ENCODE measurements at regions not wholly inside any gene's neighbourhood (a gene's known extent, or its start where the extent isn't known, plus 50 kb on each side); places are given as distances from the start of the nearest gene placed in this dataset.
A peak's percentile ranks its signal among the peaks of the same experiment; 100 is the strongest.

- ATAC-seq (no peak), DNase-seq (no peak)
- peaks cover 0 to 20% (median 0%) of the 10 kb centered on the region in 9 donors for H3K27me3 ChIP-seq
- TF ChIP-seq CTCF (IDR thresholded peaks at IDR 0.05) (no peak), POLR2A (IDR thresholded peaks at IDR 0.05) (no peak)
- no peaks in the 10 kb centered on the region for H3K36me3 ChIP-seq
- intact Hi-C loops (cut with DNase I): loop anchor here in 1 of 10 donors (10.0 kb wide), 1 partner anchor 168 kb away; no protein-coding TSS in a partner anchor
- no peaks in the 10 kb centered on the region for H3K9me3 ChIP-seq
- H3K4me1 ChIP-seq: no peaks in the 10 kb centered on the region
- 65 to 80% (median 72%) methylated on average over 5 of the region's 5 CpGs for WGBS, 4 donors
- H3K27ac ChIP-seq: no peak overlapping the region
- no peak overlapping the region for H3K4me3 ChIP-seq
Observed at GRCh38 chr13:53142306-53142705, 113.7 kb downstream of the OLFM4 start.

DNA sequence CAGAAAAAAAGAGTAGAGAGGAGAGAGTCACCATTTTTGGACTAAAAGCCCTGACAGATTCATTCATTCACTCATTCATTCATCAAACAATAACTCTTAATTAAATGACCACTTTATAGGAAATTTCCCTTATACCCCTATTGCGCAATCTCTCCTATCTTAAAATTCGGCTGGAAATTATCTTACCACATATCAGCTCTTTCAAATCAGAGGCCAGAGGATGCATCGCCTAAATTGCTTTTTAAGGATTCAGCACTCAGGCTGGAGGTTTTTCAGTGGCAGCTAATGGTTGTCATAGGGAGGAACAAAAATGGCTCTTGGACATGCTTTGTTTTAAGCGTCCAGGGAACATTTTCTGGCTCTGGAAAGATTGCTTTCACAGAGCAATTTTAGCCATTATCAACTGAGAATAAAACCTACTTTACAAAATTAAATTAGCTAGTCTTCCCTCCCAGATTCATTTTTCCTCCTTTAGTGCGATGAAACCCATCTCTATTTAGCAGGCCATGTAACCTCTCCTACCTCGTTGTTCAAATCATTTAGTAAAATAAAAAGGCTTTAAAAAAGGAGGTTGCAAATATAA lies 115.2 kb downstream of the OLFM4 start:
- no peak for DNase-seq
- no peak for ATAC-seq
- H3K27me3 ChIP-seq: peaks cover 0 to 20% (median 0%) of the 10 kb centered on the region in 9 donors
- no peaks in the 10 kb centered on the region for H3K4me1 ChIP-seq
- no peak overlapping the region for H3K27ac ChIP-seq
- H3K36me3 ChIP-seq: no peaks in the 10 kb centered on the region
- 70 to 78% (median 73%) methylated on average over 6 of the region's 6 CpGs for WGBS, 4 donors
- H3K9me3 ChIP-seq: no peaks in the 10 kb centered on the region
- H3K4me3 ChIP-seq: no peak overlapping the region
- intact Hi-C loops (cut with DNase I): loop anchor here in 1 of 10 donors (10.0 kb wide), 1 partner anchor 169 kb away; no protein-coding TSS in a partner anchor
- no peak for TF ChIP-seq CTCF (IDR thresholded peaks at IDR 0.05)
- TF ChIP-seq POLR2A (IDR thresholded peaks at IDR 0.05): no peak

- 52 to 67% (median 60%) methylated on average over 5 of the region's 5 CpGs for whole genome bisulfite sequencing, 4 donors
- H3K4me3 ChIP-seq: no peak overlapping the region
- ATAC-seq (no peak), DNase-seq (no peak)
- peaks cover 0 to 20% (median 0%) of the 10 kb centered on the region in 9 donors for H3K27me3 ChIP-seq
- no peak overlapping the region for H3K27ac ChIP-seq
- TF ChIP-seq POLR2A (IDR thresholded peaks at IDR 0.05) (no peak), CTCF (IDR thresholded peaks at IDR 0.05) (no peak)
- no peaks in the 10 kb centered on the region for H3K4me1 ChIP-seq
- intact Hi-C loops (cut with DNase I): loop anchor here in 1 of 10 donors (10.0 kb wide), 1 partner anchor 170 kb away; no protein-coding TSS in a partner anchor
- H3K9me3 ChIP-seq: no peaks in the 10 kb centered on the region
- no peaks in the 10 kb centered on the region for H3K36me3 ChIP-seq
Observed at GRCh38 chr13:53144826-53145225, 116.2 kb downstream of the OLFM4 start.

DNA sequence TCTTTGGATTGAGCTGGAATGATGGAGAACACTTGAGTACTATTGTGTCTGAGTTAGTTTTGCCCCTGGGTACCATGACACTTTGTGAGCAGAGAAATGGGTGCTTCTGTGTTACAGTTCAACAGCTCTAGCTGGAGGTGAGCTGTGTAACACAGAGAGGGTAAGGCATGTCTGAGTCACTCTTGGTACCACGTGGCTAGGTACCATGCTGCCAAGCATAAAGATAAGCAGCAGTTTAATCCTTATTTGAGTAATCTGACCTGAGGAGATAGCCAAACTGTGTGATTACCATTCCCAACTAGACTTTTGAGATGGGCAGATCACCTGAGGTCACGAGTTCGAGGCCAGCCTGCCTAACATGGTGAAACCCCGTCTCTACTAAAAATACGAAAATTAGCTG lies 122.0 kb downstream of the OLFM4 start:
- Histone ChIP-seq H3K27me3 (peaks cover 0 to 16% (median 0%) of the 10 kb centered on the region in 9 donors), H3K4me3 (no peak overlapping the region), H3K27ac (no peak overlapping the region), H3K9me3 (no peaks in the 10 kb centered on the region), H3K4me1 (no peaks in the 10 kb centered on the region), H3K36me3 (no peaks in the 10 kb centered on the region)
- ATAC-seq (peak in 2 of 4 donors; percentile 54 to 69), DNase-seq (no peak)
- intact Hi-C loops (cut with DNase I): loop anchor here in 6 of 10 donors (5.0 to 10.0 kb wide), 4 partner anchors 176 to 306 kb away; partner anchors contain the start of gene PCDH8 (in 2 of the 6)
- TF ChIP-seq POLR2A (IDR thresholded peaks at IDR 0.05) (no peak), CTCF (IDR thresholded peaks at IDR 0.05) (no peak)
- 75 to 80% (median 77%) methylated on average over 5 of the region's 5 CpGs for WGBS, 4 donors
